NCI-H446 (cell line): ENCODE measurements at regions not wholly inside any gene's neighbourhood (a gene's known extent, or its start where the extent isn't known, plus 50 kb on each side); places are given as distances from the start of the nearest gene placed in this dataset.
"Not testable (repeated sequence)": the region's sequence is repeated elsewhere in the genome, so short reads cannot be mapped to it uniquely, and the experiment has no call there.

ENCODE experiments used
- DNase-seq, 2 experiments: peaks; one replicate each; lab custom pipeline; 2025; lab: John Stamatoyannopoulos, UW

DNA sequence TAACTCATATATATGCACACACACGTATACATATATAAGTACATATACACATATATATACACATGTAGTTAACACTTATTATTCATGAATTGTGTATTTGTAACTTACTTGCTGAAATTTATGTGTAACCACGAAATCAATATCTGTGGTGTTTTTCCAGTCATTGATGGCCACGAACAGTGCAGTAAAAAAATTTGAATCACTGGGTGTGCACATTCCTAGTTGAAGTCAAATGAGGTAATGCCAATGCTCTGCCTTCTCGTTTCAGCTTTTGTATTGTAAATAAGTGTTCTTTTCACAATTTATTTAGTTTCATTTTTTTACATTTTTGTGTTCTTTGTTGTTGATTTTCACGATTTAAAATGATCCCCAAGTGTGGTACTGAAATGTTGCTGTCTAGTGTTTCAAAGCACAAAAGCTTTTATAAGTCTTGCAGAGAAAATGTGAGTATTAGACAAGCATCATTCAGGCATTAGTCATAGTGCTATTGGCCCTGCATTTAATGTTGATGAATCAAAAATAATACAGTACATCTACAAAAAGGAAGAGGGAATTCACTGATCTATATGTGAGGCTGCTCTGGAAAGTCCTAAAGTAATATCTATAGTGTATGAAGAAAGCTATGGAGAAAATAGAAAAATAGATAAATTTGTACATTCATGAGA lies 419.0 kb downstream of the DSC3 start:
- DNase-seq = no peak

DNA sequence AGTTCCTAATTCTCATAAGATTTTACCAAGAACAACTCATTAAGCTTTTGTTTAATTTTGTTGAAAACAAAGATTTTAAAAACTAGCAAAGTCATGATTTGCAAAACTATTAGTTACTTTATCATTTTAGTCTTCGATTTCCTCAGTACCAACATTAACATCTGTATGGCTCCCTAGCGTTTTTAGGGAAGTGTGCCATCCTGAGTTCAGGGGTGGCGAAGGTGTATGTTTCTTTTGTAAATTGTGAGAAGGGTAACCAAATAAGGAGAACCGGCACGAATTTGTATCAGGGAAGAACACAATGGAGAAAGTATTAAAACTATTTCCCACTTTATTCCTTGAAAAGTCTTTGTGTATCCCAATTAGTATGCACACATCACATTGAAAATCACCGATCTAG lies 419.9 kb downstream of the DSC3 start:
- no peak for DNase-seq

DNA sequence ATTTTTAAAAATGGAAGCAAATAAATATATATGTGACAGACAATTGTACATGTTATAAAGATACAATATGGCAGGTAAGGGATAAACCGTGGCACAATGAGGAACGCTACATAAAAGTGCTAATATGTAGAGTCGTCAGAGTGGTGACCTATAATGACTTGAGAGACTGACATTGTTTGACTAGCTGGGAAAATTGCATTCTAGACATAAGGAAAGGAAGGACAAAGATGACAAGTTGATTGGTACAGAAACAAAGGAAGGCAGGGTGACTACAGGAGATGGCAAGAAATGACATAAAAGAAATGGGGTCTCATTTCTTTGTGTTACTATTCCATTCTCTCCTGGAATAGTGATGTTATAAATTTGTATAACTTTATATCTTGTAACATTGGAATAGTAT lies 420.4 kb downstream of the DSC3 start:
- DNase-seq = no peak

DNA sequence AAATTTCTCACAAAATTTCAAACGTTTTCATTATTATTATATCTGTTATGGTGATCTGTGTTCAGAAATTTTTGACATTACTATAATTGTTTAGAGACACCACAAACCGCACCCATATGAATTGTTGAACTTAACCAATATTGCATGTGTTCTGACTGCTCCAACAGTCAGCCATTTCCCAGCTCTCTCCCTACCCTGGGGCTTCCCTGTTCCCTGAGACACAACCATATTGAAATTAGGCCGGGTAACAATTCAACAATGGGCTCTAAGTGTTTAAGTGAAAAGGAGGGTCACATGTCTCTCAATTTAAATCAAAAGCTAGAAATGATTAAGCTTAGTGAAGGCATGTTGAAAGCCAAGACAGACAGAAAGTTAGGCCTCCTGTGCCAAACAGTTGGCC lies 424.0 kb downstream of the DSC3 start:
- no peak for DNase-seq

DNA sequence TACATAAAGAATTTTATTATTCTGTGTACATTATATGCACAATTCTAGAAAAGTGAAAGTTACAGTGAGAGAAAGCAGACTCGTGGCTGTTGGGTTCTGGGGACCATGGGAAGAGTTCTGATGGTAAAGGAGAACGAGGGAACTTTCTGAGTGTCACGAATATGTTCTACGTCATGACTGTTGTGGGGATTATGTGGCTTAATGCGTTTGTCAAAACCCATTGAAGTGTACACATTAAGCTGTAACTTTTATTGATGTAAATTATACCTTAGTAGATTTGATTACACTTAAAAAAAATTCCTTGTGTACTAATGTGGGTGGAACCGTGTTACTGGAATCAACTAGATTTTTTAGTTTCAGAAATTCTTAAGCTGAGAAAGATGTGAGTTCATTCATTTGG lies 426.1 kb downstream of the DSC3 start:
- no peak for DNase-seq

DNA sequence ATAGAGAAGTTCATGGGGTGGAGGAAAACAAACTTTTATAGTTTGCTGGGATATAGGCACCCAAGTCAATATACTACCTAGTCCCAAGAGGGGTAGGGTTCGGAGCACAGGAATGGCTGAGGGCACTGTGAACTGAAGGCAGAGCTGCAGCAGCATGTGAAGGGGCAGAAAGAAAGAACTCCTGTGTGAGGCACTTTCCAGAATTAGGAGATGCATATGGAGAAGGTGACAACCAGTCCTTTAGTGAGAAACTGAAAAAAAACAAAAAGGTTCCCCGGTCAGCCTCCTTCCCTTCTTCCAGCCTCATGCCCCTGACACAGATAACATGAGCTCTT lies 429.1 kb downstream of the DSC3 start:
- DNase-seq = no peak

DNA sequence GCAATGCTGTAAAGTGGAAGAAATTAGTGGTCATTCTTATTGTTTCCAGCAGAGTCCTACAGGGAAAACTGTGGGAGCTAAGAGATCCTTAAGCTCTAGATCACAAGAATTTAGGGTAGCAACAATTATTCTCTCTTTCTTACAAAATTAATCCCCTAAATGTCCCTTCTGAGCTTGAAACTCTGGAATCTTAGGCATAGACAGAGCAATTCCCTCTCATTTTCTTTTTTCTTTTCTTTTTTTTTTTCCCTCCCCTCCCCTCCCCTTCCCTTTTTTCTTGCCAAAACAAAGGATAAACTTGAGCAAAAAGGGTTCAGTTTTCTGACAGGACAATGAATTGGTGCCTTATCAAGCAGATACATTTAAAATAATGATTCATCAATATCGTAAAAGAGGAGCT lies 441.0 kb downstream of the DSC3 start:
- no peak for DNase-seq

DNA sequence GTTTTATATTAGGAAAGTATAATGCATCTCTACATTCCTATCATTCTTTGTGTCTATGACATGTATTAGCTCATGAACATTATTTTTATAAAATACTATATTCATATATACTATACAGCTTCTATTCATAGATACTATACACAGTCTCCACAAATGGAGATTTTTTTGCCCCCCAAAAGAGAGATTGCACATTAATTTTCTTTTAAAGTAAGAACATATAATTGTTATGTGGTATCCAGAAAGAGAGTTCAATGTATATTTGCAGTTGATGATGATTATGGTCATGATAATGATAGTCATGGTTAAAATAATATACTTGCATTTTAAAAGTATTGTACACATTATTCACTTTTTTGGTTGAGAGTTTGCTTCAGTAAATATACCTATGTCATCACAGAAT lies 445.3 kb downstream of the DSC3 start:
- DNase-seq = no peak

DNA sequence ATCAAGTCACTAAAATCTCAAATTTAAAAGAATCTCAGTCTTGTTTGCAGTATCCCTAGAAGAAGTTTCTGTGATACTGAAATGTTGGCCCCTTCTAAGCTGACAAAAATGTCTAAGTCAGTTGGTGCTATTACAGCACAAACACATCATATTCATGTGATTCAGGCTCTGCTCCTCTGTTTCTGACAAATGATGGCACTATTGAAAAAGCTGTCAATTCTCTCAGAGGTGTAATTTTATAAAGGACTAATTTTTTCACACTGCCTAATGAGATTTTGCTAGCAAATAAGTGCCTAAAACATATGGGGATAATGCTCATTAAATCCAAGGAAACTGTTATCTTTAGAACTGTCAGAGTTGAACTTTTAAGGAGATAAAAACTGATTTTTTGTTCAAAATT lies 445.9 kb downstream of the DSC3 start:
- DNase-seq = no peak

DNA sequence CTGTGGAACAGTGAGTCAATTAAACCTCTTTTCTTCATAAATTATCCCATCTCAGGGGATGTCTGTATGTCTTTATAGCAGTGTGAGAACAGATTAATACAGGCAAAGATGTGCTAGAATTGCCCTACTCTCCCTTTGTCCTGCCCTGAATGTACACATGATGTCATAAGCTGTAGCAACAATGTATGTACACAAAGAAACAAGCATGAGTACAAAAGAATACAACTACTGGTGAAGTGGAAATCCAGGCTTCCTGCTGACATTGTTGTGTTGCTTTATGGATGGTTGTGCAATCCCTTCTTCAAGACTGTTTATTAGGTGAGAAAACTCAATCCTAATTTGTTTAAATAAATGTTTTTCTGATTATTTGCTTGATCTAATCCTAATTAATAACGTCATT lies 446.6 kb downstream of the DSC3 start:
- DNase-seq = no peak

DNA sequence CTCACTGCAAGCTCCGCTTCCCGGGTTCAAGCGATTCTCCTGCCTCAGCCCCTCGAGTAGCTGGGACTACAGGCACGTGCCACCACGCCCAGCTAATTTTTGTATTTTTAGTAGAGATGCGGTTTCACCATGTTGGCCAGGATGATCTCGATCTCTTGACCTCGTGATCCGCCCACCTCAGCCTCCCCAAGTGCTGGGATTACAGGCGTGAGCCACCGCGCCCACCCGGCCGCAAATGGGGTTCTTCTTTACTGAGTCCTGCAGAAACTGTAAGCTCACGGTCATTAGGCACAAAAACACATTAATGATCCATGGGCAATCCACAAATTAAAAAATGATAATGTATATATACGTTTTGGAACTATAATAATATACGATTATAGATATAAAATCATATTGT lies 447.6 kb downstream of the DSC3 start:
- DNase-seq = not testable (repeated sequence)

DNA sequence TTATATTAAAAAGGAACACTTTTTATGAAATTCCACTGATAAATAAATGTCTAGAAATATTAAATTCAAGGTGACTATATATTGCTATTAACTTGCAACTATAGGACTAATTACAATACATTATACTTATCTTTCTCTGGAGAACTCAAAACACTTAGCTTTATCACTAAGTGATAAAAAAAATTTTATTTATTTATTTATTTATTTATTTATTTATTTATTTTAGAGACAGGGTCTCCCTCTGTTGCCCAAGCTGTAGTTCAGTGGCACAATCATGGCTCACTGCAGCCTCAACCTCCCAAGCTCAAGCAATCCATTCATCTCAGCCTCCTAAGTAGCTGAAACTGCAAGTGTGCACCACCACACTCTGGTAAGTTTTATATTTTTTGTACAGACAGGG lies 451.1 kb downstream of the DSC3 start:
- no peak for DNase-seq

DNA sequence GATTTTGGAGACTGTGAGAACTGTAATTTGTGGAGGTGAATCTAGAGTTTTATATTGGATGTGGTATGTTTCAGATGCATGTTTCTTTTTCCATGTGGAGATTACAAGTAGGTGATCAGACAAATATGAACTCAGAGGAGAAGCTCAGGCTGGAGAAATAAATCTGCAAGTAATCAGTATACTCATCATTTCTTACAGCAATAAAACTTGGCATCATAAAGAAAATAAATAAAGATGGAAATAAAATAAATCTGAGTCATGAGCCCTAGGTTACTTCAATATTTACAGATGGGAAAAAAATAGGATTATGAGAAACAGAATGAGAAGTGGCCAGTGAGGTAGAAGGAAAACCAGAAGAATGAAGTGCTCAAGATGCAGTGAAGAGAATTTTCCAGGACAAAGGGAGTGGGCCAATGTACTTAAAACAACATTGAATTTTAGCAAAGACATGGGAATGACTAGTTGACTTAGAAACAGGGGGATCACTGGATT lies 453.8 kb downstream of the DSC3 start:
- DNase-seq = no peak

DNA sequence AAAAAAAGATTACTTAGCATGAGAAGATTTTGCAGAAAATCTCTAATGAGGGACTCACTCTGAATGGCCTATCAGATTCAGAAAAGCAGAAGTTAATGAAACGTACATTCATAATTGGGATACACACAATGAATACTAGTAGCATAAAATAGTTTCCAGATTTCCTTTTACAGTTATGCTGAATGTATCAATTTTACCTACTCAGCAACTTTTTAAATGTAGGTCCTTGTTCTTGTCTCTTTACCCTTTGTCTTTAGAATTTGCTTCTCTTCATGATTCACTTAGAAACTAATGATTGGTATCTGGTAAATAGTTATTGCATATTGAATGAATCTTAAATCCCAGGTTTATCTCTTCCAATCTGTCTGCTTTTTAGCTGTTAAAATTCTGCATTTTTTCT lies 458.8 kb downstream of the DSC3 start:
- DNase-seq = no peak

DNA sequence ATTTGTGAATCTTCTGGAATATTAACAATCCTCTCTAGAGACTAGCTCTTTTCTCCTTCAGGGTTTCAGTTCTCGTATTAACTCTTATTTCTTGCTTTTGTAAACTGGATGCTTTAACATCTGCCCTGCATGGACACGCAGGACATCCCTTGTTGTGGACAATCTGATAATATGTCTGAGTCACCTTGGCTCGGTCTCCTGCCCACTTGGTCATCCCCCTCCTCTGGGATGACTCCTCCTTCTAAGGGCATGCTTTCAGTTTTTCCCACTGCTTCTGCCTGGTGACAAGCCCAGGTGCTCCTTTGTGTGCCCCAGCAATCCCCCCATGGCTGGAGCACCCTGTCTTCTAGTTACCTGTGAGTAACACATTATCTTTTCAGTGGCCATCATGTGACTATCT lies 460.5 kb downstream of the DSC3 start:
- no peak for DNase-seq

DNA sequence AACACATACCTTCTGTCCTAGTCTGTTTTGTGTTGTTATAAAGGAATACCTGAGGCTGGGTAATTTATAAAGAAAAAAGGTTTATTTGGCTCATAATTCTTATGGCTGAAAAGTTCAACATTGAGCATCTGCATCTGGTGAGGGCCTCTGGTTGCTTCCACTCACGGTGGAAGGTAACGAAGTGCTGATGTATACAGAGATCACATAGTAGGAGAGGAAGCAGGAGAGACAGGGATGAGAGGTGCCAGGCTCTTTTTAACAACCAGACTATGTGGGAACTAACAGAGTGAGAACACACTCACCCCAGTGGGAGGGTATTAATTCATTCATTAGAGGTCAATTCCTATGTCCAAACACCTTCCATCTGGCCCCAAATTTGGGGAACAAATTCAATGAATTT lies 463.8 kb downstream of the DSC3 start:
- DNase-seq = no peak

DNA sequence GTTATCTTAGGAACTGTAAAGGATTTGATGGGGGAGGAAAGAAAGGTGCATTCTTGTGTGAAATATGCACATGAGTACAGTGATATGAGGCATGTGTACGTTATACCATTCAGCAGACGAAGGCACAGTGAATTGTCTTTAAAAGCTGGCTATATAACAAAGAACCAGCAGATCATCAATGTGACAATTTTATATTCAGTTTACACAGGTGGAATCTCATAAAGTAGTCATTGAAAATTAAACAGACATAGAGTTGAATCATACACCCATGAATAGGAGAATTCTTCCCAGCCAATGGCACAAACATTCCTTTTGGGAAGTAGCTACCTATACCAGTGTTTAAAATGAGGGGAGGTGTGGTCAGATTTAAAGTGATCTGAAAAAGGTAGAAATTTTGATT lies 470.3 kb downstream of the DSC3 start:
- no peak for DNase-seq

DNA sequence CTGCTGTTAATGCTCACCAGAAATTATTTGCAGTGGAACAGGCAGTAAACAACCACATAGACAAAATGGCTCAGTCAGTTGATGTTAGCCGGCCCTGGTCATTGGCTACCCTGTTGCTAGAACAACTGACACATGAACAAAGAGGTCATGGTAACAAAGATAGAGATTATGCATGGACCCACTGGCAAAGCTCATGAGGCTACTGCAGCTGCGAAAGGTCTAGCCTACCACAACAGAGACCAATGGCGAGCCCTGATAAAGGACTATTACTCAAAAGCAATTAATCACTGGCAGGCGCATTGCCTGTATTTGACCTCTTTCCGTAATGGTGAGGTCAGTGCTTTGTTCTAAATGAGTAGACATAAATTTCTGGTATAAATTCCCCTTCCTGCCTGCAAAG lies 474.2 kb downstream of the DSC3 start:
- DNase-seq = no peak

DNA sequence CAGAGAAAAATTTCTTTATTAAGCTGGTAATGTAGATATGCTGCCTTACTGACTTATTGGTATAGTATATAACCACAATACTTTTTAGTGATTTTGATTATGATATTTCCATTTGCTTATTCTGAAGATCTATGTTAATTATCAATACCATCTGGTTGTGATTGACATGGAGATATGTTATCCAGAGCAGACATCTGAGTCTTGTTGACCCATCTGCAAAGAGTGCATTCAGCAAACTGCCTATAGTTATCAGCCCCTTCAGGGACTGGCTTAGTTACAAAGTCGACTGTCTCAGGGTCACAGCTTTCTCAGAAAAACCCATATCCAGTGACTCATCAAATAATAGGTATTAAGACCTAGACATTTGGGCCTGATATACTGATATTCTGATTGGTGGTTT lies 475.7 kb downstream of the DSC3 start:
- DNase-seq = no peak

DNA sequence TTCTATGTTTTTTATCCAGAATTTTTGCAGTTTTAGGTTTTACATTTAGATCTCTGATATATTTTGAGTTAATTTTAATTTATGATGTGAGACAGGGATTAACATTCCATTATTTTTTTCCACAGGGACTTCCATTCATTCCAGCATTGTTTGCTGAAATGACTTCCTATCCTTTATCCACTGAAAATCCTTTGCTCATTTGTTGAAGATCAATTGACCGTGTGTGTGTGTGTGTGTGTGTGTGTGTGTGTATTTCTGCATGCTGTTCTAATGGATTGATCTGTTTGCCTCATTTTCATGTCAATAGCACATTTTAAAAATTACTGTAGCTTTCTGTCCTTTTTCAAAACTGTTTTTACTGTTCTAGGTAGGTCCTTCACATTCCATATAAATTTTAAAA lies 480.3 kb downstream of the DSC3 start:
- no peak for DNase-seq

DNA sequence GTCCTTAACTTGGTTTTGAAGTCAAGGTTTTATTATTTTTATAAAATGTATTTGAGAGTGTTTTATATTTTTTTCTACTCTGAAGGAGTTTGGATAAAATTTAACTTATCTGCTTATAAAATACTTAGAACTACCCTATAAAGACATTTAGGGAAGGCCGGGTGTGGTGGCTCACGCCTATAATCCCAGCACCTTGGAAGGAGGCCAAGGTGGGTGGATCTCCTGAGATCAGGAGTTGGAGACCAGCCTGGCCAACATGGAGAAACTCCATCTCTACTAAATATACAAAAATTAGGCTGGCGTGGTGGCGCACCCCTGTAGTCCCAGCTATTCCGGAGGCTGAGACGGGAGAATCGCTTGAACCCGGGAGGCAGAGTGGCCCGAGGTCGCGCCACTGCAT lies 486.4 kb downstream of the DSC3 start:
- DNase-seq = no peak

DNA sequence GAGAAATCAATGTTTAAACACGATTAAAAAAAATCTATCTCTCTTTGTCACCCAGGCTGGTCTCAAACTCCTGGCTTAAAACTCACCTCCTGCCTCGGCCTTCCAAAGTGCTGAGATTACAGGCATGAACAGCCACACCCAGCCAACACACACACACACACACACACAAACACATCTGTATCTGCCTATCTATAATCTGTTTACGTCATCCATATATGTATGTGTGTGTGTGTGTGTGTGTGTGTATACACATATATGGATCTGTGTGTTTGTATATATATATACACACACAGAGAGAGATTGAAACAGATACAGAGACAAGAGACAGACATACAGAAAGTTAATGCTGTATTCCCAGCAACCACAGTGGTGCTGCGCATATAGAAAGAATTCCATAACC lies 497.1 kb downstream of the DSC3 start:
- DNase-seq = no peak

DNA sequence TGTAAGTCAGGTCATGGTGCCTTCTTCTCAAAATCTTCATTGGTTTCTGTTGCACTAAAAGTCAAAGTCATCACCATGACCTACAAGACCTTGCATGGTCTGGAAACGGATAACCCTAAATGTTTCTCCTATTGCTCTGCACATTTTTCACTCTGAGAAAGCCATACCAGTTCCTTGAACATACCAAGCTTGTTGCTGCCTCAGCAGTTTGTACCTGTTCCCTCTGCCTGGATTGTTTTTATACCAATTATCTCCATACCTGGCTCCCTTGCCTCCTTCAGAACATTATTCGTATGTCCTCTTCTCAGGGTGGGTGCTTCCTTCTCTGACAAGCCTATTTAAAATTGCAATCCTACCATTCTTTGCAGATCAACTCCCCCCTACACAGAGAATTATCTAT lies 498.4 kb downstream of the DSC3 start:
- no peak for DNase-seq

DNA sequence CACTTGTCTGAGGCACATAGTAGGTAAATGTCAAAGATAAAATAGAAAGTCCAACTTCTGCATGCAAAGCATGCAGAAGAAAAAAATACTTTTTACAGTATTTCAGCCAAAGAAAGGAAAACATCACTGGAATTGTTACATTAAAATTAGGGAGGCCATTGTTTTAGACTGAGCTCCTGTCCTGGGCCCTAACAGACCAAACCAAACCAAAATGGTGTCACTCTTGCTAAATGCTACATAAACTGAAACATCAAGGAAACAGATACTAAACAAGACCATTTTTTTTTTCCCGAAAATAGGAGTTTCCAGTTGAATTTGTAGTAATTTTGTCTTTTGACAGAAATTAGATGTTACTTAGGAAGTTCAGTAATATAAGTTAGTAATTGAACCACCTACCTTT lies 508.8 kb downstream of the DSC3 start:
- DNase-seq = no peak

DNA sequence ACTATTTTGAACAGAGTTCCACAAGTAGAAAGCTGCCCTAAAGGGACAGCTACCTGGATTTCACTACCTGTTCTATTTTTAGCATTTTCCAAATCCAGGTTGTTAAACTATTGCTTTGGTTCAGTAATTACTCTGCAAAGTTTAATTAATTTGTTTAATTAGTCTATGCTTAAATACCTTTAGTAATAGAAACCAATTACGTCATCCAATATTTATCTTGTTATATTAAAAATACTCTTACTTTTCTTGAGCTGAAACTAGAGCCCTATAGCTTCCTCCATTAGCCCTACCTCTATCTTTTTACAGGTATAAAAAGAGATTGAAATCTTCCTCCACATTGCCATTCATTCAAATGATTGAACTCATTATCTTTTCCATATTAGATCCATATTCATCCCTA lies 514.6 kb downstream of the DSC3 start:
- DNase-seq = no peak
